ENCODE measurements at regions not wholly inside any gene's neighbourhood (a gene's known extent, or its start where the extent isn't known, plus 50 kb on each side); places are given as distances from the start of the nearest gene placed in this dataset.
A peak's percentile ranks its signal among the peaks of the same experiment; 100 is the strongest.

DNA sequence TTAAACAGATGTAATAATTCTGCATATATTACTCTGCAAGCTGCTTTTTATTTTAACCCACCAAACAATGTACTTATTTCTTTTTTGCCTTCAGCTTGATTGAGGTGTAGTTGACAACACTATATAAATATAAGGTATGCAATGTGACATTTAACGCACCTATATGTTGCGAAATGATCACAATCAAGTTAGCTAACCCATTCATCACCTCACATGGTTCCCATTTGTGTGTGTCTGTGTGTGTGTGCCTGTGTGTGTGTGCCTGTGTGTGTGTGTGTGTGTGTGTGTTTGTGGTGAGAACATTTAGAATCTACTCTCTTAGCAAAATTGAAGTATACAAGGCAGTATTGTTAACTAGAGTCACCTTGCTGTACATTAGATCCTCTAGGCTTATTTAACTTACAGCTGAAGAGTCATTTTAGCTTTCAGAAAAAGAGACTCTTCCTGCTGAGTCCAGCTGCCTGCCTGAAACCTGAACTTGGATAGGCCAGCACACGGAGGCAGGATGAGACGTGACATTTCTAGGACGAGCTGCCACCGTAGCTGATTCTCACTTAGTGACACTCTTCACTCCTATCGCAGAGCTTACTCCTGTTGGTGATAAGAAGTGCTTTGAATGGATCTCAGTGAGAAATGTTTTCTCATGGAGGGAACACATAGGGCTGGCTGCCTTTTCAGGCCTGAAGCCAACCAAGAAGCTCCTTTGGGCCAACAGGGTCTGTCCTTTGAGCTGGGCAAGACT, 126.5 kb upstream of the RIPOR2 start:
- Histone ChIP-seq H4K91ac (replicated peaks; ENCODE audit: insufficient read length, low read length) (peak overlapping the region; percentile 75), H2AK5ac (ENCODE audit: low read depth, low read length) (0 out of 2 replicates have a peak overlapping the region, but pooled peaks have one; percentile 28), H3K9ac (replicated peaks in 1 of 4; ENCODE audit: extremely low read depth in 1 of 4, low read depth in 3 of 4, low read length in 3 of 4) (no peak overlapping the region), H2BK20ac (ENCODE audit: low read length) (peak overlapping the region; percentile 92; the same call in 1 of the 2 replicates), H3K9me3 (ENCODE audit: insufficient read depth in 2 of 2, low read depth in 1 of 2, low read length in 1 of 2) (no peaks in the 10 kb centered on the region), H2BK15ac (ENCODE audit: low read length) (no peak overlapping the region), H4K5ac (ENCODE audit: insufficient read length, low read depth, low read length) (no peak overlapping the region), H2BK12ac (ENCODE audit: low read depth, low read length) (peak overlapping the region; percentile 80), H3K27ac (ENCODE audit: low read depth, low read length) (peak overlapping the region; percentile 41; the same call in 1 of the 2 replicates), H2AFZ (ENCODE audit: low read length) (peak overlapping the region; percentile 71; the same call in 1 of the 2 replicates), H3K23me2 (ENCODE audit: low read depth, low read length) (no peaks in the 10 kb centered on the region), H3K23ac (ENCODE audit: insufficient read length) (no peak overlapping the region), H3K14ac (ENCODE audit: insufficient read length) (no peak overlapping the region), H3K4me1 (replicated peaks in 1 of 4; ENCODE audit: control insufficient read depth in 3 of 4, insufficient read depth in 4 of 4, low read length in 3 of 4) (peaks cover 4 to 15% (median 9%) of the 10 kb centered on the region in 4 experiments; a peak in 6 of 7 replicates), H3K4ac (replicated peaks; ENCODE audit: insufficient read length, low read depth, low read length) (peak overlapping the region; percentile 39), H2BK120ac (replicated peaks; ENCODE audit: low read depth, low read length) (peak overlapping the region; percentile 52), H3K4me3 (ENCODE audit: extremely low read depth in 1 of 4, insufficient read depth in 2 of 4, low read depth in 3 of 4, low read length in 4 of 4) (no peak overlapping the region), H3K27me3 (replicated peaks in 1 of 4; ENCODE audit: control insufficient read depth in 3 of 4, extremely low read depth in 1 of 4, insufficient read depth in 3 of 4, low read length in 3 of 4) (no peaks in the 10 kb centered on the region), H3K79me2 (ENCODE audit: control insufficient read depth in 1 of 2, insufficient read depth in 2 of 2, low read length in 2 of 2) (no peaks in the 10 kb centered on the region), H3K36me3 (ENCODE audit: control insufficient read depth in 2 of 4, insufficient read depth in 4 of 4, low read length in 3 of 4) (no peaks in the 10 kb centered on the region), H3K4me2 (ENCODE audit: insufficient read depth in 1 of 2, low read depth in 2 of 2, low read length in 2 of 2) (peak overlapping the region in 1 of 2 experiments; percentile 26; a peak in 1 of 4 replicates), H4K20me1 (replicated peaks in 1 of 2; ENCODE audit: control insufficient read depth in 1 of 2, insufficient read depth in 2 of 2, low read length in 2 of 2) (no peaks in the 10 kb centered on the region), H2BK5ac (ENCODE audit: low read depth, low read length) (peak overlapping the region; percentile 87; the same call in 1 of the 2 replicates), H3K56ac (replicated peaks; ENCODE audit: insufficient read length, low read depth, low read length) (no peak overlapping the region), H3K18ac (ENCODE audit: extremely low read depth, low read length) (peak overlapping the region; percentile 5; the same call in 1 of the 2 replicates), H3K79me1 (ENCODE audit: low read depth, low read length) (no peaks in the 10 kb centered on the region), H4K8ac (ENCODE audit: extremely low read depth, insufficient read depth, low read length) (no peak overlapping the region)
- TF ChIP-seq CEBPB (IDR thresholded peaks at IDR 0.05; ENCODE audit: low read depth, low read length) (peak; percentile 76), KDM4A (IDR thresholded peaks at IDR 0.05; ENCODE audit: low read depth, low read length, severe bottlenecking) (no peak)
- FAIRE-seq (no peak), DNase-seq (ENCODE audit: low read depth in 1 of 2, low spot score in 2 of 2) (no peak)
- POLR2A ChIA-PET (ENCODE audit: partially characterized antibody) = interaction anchor here (0.6 kb wide), 1 partner anchor 58 kb away, joined by 4 read pairs; no protein-coding TSS in a partner anchor
- CTCF ChIA-PET (ENCODE audit: partially characterized antibody) = interaction anchor here (0.5 to 2.6 kb wide), 13 partner anchors 9 to 536 kb away, joined by 3 to 13 read pairs (median 4); no protein-coding TSS in a partner anchor
- 85% methylated on average over 7 of the region's 7 CpGs; no CpG with 5 or more reads in 1 of the 2 experiments for WGBS, 2 experiments (ENCODE audit: extremely low coverage in 1 of 2, insufficient coverage in 1 of 2, insufficient read length in 1 of 2, insufficient replicate concordance in 2 of 2, low coverage in 1 of 2, low lambda C conversion rate in 2 of 2, missing lambda C conversion rate in 1 of 2)

Measured in H1 (cell line).